WTC11 (cell line): ENCODE measurements at regions not wholly inside any gene's neighbourhood (a gene's known extent, or its start where the extent isn't known, plus 50 kb on each side); places are given as distances from the start of the nearest gene placed in this dataset.

ENCODE experiments used
- ATAC-seq: fragments of 200-7000 bp; cut with Tn5 transposase; 2 replicates; pipeline ENCODE4 v1.10.0; 2021; ENCODE audit warnings: mild to moderate bottlenecking, moderate library complexity
- CTCF ChIA-PET: fragments of 300-600 bp; sonication (Branson Sonifier 250); formaldehyde crosslinking; loops from one replicate; lab custom pipeline; 2021; ENCODE audit warnings: antibody characterized with exemption; lab: Charles Lee
- POLR2A ChIA-PET: fragments of 350-600 bp; sonication (Branson Sonifier 250); formaldehyde crosslinking; loops from one replicate; lab custom pipeline; 2021; ENCODE audit warnings: antibody characterized with exemption; lab: Charles Lee
- DNase-seq: peaks from one replicate; pipeline ENCODE4 v3.0.0; 2021; ENCODE audit warnings: low spot score
- H3K27ac Mint-ChIP-seq: 2 replicates; pipeline ENCODE4 v1.8.0; 2021; ENCODE audit warnings: mixed read lengths
- H3K27me3 Mint-ChIP-seq: 2 replicates; pipeline ENCODE4 v1.8.0; 2021; ENCODE audit warnings: low read depth, mild to moderate bottlenecking, moderate library complexity, mixed read lengths
- H3K36me3 Mint-ChIP-seq: 2 replicates; pipeline ENCODE4 v1.8.0; 2021; ENCODE audit warnings: mixed read lengths
- H3K4me1 Mint-ChIP-seq: 2 replicates; pipeline ENCODE4 v1.8.0; 2022; ENCODE audit warnings: mixed read lengths
- H3K4me3 Mint-ChIP-seq: 2 replicates; pipeline ENCODE4 v1.8.0; 2021; ENCODE audit warnings: mild to moderate bottlenecking, moderate library complexity, mixed read lengths
- H3K9me3 Mint-ChIP-seq: 2 replicates; pipeline ENCODE4 v1.8.0; 2021; ENCODE audit warnings: mixed read lengths
- CREM ChIP-seq: sonication (generic); formaldehyde crosslinking; IDR thresholded peaks from 2 replicates; pipeline ENCODE4 v1.8.1; 2022; ENCODE audit warnings: mild to moderate bottlenecking, missing genetic modification reagents, moderate library complexity
- E2F1 ChIP-seq: sonication (generic); formaldehyde crosslinking; IDR thresholded peaks from 2 replicates; pipeline ENCODE4 v1.8.0; 2022; ENCODE audit warnings: mild to moderate bottlenecking, missing genetic modification reagents
- E2F5 ChIP-seq: sonication (generic); formaldehyde crosslinking; IDR thresholded peaks from 2 replicates; pipeline ENCODE4 v1.8.1; 2022; ENCODE audit warnings: mild to moderate bottlenecking, moderate library complexity, missing genetic modification reagents
- HMGXB4 ChIP-seq: sonication (generic); formaldehyde crosslinking; IDR thresholded peaks from 2 replicates; pipeline ENCODE4 v1.8.1; 2023; ENCODE audit warnings: mild to moderate bottlenecking, moderate library complexity, missing genetic modification reagents
- NR3C1 ChIP-seq: sonication (generic); formaldehyde crosslinking; conservative IDR thresholded peaks from 2 replicates; pipeline ENCODE4 v1.8.1; 2023; ENCODE audit warnings: low read depth, mild to moderate bottlenecking, missing genetic modification reagents
- PRDM15 ChIP-seq: sonication (generic); formaldehyde crosslinking; IDR thresholded peaks from 2 replicates; pipeline ENCODE4 v1.8.0; 2022; ENCODE audit warnings: missing genetic modification reagents
- PRRX2 ChIP-seq: fragments of 250-450 bp; sonication (Bioruptor Pico); IDR thresholded peaks from 2 replicates; pipeline ENCODE4 v1.8.0; 2021; ENCODE audit warnings: mild to moderate bottlenecking
- SMAD3 ChIP-seq: sonication (generic); formaldehyde crosslinking; IDR thresholded peaks from 2 replicates; pipeline ENCODE4 v1.8.0; 2022; ENCODE audit warnings: missing genetic modification reagents, mild to moderate bottlenecking, borderline replicate concordance
- SOX15 ChIP-seq: fragments of 250-450 bp; sonication (Bioruptor Pico); IDR thresholded peaks from 2 replicates; pipeline ENCODE4 v1.9.0; 2021; ENCODE audit warnings: mild to moderate bottlenecking
- ZNF263 ChIP-seq: sonication (generic); formaldehyde crosslinking; IDR thresholded peaks from 2 replicates; pipeline ENCODE4 v1.8.1; 2022; ENCODE audit warnings: low read depth, mild to moderate bottlenecking, moderate library complexity, missing genetic modification reagents
- ZNF281 ChIP-seq: sonication (generic); formaldehyde crosslinking; IDR thresholded peaks from 2 replicates; pipeline ENCODE4 v1.8.0; 2023; ENCODE audit warnings: mild to moderate bottlenecking, missing genetic modification reagents
- TF ChIP-seq, protein P1 (sequence below): sonication (generic); formaldehyde crosslinking; IDR thresholded peaks from 2 replicates; pipeline ENCODE4 v1.8.1; 2023; ENCODE audit warnings: mild to moderate bottlenecking, missing genetic modification reagents
- TF ChIP-seq, protein P2 (sequence below): sonication (generic); formaldehyde crosslinking; IDR thresholded peaks from 2 replicates; pipeline ENCODE4 v1.8.0; 2022; ENCODE audit warnings: mild to moderate bottlenecking, missing genetic modification reagents
- TF ChIP-seq, protein P3 (sequence below): fragments of 250-450 bp; sonication (Bioruptor Pico); IDR thresholded peaks from 2 replicates; pipeline ENCODE4 v1.9.0; 2021; ENCODE audit warnings: mild to moderate bottlenecking, borderline replicate concordance

GRCh38 chr15:87680208-87680607 is 576.3 kb downstream of the NTRK3 start:
- DNase-seq = no peak
- no peak for TF ChIP-seq HMGXB4 (CRISPR knock-in tag)
- TF ChIP-seq, protein P1, sequence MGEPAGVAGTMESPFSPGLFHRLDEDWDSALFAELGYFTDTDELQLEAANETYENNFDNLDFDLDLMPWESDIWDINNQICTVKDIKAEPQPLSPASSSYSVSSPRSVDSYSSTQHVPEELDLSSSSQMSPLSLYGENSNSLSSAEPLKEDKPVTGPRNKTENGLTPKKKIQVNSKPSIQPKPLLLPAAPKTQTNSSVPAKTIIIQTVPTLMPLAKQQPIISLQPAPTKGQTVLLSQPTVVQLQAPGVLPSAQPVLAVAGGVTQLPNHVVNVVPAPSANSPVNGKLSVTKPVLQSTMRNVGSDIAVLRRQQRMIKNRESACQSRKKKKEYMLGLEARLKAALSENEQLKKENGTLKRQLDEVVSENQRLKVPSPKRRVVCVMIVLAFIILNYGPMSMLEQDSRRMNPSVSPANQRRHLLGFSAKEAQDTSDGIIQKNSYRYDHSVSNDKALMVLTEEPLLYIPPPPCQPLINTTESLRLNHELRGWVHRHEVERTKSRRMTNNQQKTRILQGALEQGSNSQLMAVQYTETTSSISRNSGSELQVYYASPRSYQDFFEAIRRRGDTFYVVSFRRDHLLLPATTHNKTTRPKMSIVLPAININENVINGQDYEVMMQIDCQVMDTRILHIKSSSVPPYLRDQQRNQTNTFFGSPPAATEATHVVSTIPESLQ (CRISPR knock-in tag) = no peak
- TF ChIP-seq, protein P2, sequence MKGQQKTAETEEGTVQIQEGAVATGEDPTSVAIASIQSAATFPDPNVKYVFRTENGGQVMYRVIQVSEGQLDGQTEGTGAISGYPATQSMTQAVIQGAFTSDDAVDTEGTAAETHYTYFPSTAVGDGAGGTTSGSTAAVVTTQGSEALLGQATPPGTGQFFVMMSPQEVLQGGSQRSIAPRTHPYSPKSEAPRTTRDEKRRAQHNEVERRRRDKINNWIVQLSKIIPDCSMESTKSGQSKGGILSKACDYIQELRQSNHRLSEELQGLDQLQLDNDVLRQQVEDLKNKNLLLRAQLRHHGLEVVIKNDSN (CRISPR knock-in tag) = no peak
- TF ChIP-seq SMAD3 (CRISPR knock-in tag) = no peak
- no peak for TF ChIP-seq PRRX2 (CRISPR knock-in tag)
- TF ChIP-seq CREM = no peak
- no peak for TF ChIP-seq ZNF281 (CRISPR knock-in tag)
- TF ChIP-seq, all 79 proteins: peak for 0
- Mint-ChIP-seq H3K4me3 (no peak overlapping the region), H3K36me3 (no peaks in the 10 kb centered on the region), H3K27me3 (no peaks in the 10 kb centered on the region), H3K27ac (no peak overlapping the region), H3K9me3 (peaks cover 20% of the 10 kb centered on the region), H3K4me1 (no peaks in the 10 kb centered on the region)
- POLR2A ChIA-PET = no interaction called here
- ATAC-seq = no peak
- CTCF ChIA-PET = no interaction called here

GRCh38 chr15:87675271-87675670 is 581.3 kb downstream of the NTRK3 start:
- H3K4me1 Mint-ChIP-seq = no peaks in the 10 kb centered on the region
- no peak overlapping the region for H3K27ac Mint-ChIP-seq
- DNase-seq (no peak), ATAC-seq (no peak)
- ChIA-PET POLR2A (no interaction called here), CTCF (no interaction called here)
- H3K9me3 Mint-ChIP-seq = peaks cover 13% of the 10 kb centered on the region
- no peak overlapping the region for H3K4me3 Mint-ChIP-seq
- H3K27me3 Mint-ChIP-seq = no peaks in the 10 kb centered on the region; the same call in 1 of the 2 replicates
- no peaks in the 10 kb centered on the region for H3K36me3 Mint-ChIP-seq
- TF ChIP-seq, protein P3, sequence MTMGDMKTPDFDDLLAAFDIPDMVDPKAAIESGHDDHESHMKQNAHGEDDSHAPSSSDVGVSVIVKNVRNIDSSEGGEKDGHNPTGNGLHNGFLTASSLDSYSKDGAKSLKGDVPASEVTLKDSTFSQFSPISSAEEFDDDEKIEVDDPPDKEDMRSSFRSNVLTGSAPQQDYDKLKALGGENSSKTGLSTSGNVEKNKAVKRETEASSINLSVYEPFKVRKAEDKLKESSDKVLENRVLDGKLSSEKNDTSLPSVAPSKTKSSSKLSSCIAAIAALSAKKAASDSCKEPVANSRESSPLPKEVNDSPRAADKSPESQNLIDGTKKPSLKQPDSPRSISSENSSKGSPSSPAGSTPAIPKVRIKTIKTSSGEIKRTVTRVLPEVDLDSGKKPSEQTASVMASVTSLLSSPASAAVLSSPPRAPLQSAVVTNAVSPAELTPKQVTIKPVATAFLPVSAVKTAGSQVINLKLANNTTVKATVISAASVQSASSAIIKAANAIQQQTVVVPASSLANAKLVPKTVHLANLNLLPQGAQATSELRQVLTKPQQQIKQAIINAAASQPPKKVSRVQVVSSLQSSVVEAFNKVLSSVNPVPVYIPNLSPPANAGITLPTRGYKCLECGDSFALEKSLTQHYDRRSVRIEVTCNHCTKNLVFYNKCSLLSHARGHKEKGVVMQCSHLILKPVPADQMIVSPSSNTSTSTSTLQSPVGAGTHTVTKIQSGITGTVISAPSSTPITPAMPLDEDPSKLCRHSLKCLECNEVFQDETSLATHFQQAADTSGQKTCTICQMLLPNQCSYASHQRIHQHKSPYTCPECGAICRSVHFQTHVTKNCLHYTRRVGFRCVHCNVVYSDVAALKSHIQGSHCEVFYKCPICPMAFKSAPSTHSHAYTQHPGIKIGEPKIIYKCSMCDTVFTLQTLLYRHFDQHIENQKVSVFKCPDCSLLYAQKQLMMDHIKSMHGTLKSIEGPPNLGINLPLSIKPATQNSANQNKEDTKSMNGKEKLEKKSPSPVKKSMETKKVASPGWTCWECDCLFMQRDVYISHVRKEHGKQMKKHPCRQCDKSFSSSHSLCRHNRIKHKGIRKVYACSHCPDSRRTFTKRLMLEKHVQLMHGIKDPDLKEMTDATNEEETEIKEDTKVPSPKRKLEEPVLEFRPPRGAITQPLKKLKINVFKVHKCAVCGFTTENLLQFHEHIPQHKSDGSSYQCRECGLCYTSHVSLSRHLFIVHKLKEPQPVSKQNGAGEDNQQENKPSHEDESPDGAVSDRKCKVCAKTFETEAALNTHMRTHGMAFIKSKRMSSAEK (CRISPR knock-in tag) = no peak
- TF ChIP-seq NR3C1 (CRISPR knock-in tag) = no peak
- no peak for TF ChIP-seq SOX15 (CRISPR knock-in tag)
- TF ChIP-seq ZNF263 = no peak
- no peak for TF ChIP-seq CREM
- no peak for TF ChIP-seq E2F1 (CRISPR knock-in tag)
- TF ChIP-seq, protein P2 (CRISPR knock-in tag) = no peak
- no peak for TF ChIP-seq PRDM15 (CRISPR knock-in tag)
- TF ChIP-seq E2F5 = no peak
